GM23338 (cell line): ENCODE measurements at regions not wholly inside any gene's neighbourhood (a gene's known extent, or its start where the extent isn't known, plus 50 kb on each side); places are given as distances from the start of the nearest gene placed in this dataset.
A peak's percentile ranks its signal among the peaks of the same experiment; 100 is the strongest.

Experiments
- ATAC-seq: fragments of 200-7000 bp; cut with Tn5 transposase; 3 replicates; pipeline ENCODE4 v1.9.1; 2020
- DNase-seq: peaks from one replicate; pipeline ENCODE4 v3.0.0-alpha.2; 2015; ENCODE audit warnings: low spot score
- H2AFZ ChIP-seq: fragments of 200-600 bp; sonication (generic); 2 replicates; pipeline ENCODE4 v1.8.0; 2016; ENCODE audit warnings: antibody characterized with exemption, mild to moderate bottlenecking, moderate library complexity
- H3F3A ChIP-seq: fragments of 200-600 bp; sonication (generic); replicated peaks from 2 replicates; pipeline ENCODE4 v1.8.0; 2017; ENCODE audit warnings: antibody characterized with exemption, mixed run types, low read depth
- H3K27ac ChIP-seq: fragments of 200-600 bp; sonication (generic); 2 replicates; pipeline ENCODE4 v1.6.1; 2016; ENCODE audit warnings: low read depth
- H3K27me3 ChIP-seq: fragments of 200-600 bp; sonication (generic); 2 replicates; pipeline ENCODE4 v1.8.0; 2016; ENCODE audit warnings: mild to moderate bottlenecking, mixed run types, moderate library complexity; ENCODE audit not compliant: insufficient read depth
- H3K36me3 ChIP-seq: fragments of 200-600 bp; sonication (generic); 2 replicates; pipeline ENCODE4 v1.8.0; 2016; ENCODE audit warnings: mild to moderate bottlenecking; ENCODE audit not compliant: insufficient read depth
- H3K4me1 ChIP-seq: fragments of 200-600 bp; sonication (generic); 2 replicates; pipeline ENCODE4 v1.8.0; 2016; ENCODE audit warnings: mild to moderate bottlenecking, moderate library complexity; ENCODE audit not compliant: insufficient read depth
- H3K4me2 ChIP-seq: fragments of 200-600 bp; sonication (generic); 2 replicates; pipeline ENCODE4 v1.7.1; 2017; ENCODE audit warnings: mixed run types
- H3K4me3 ChIP-seq: fragments of 200-600 bp; sonication (generic); 2 replicates; pipeline ENCODE4 v1.6.1; 2016; ENCODE audit warnings: mixed run types
- H3K79me2 ChIP-seq: fragments of 200-600 bp; sonication (generic); replicated peaks from 2 replicates; pipeline ENCODE4 v1.8.0; 2017; ENCODE audit warnings: mild to moderate bottlenecking; ENCODE audit not compliant: insufficient read depth
- H3K9me2 ChIP-seq: fragments of 200-600 bp; sonication (generic); 2 replicates; pipeline ENCODE4 v1.8.0; 2017; ENCODE audit not compliant: insufficient read depth
- H4K20me1 ChIP-seq: fragments of 200-600 bp; sonication (generic); replicated peaks from 2 replicates; pipeline ENCODE4 v1.8.0; 2017; ENCODE audit warnings: mild to moderate bottlenecking; ENCODE audit not compliant: insufficient read depth
- H3K27ac Mint-ChIP-seq: 2 replicates; pipeline ENCODE4 v1.8.0; 2020; ENCODE audit warnings: inconsistent platforms, mild to moderate bottlenecking, moderate library complexity, mixed read lengths
- H3K27me3 Mint-ChIP-seq: 3 replicates; pipeline ENCODE4 v1.8.0; 2022; ENCODE audit warnings: low read depth, mild to moderate bottlenecking, moderate library complexity, mixed read lengths, inconsistent platforms; ENCODE audit not compliant: insufficient read depth, poor library complexity
- H3K36me3 Mint-ChIP-seq: 3 replicates; pipeline ENCODE4 v1.8.0; 2021; ENCODE audit warnings: low read depth, mild to moderate bottlenecking, inconsistent platforms, moderate library complexity, mixed read lengths
- H3K4me1 Mint-ChIP-seq: 3 replicates; pipeline ENCODE4 v1.8.0; 2020; ENCODE audit warnings: mild to moderate bottlenecking, inconsistent platforms, mixed read lengths
- H3K4me3 Mint-ChIP-seq: 3 replicates; pipeline ENCODE4 v1.8.0; 2021; ENCODE audit warnings: moderate library complexity, mild to moderate bottlenecking, inconsistent platforms, mixed read lengths
- H3K9me3 Mint-ChIP-seq: 3 replicates; pipeline ENCODE4 v1.8.0; 2020; ENCODE audit warnings: moderate library complexity, mild to moderate bottlenecking, inconsistent platforms, mixed read lengths
- EZH2phosphoT487 ChIP-seq: fragments of 200-600 bp; sonication (generic); IDR thresholded peaks from one replicate; pipeline ENCODE4 v1.8.1; 2018; ENCODE audit warnings: antibody characterized with exemption; ENCODE audit not compliant: unreplicated experiment
- JUNB ChIP-seq: IDR thresholded peaks from one replicate; pipeline ENCODE4 v1.6.1; 2016; ENCODE audit warnings: antibody characterized with exemption; ENCODE audit not compliant: unreplicated experiment
- NANOG ChIP-seq: IDR thresholded peaks from 2 replicates; pipeline ENCODE4 v1.6.1; 2016; ENCODE audit warnings: antibody characterized with exemption, borderline replicate concordance
- ZNF114 ChIP-seq: fragments of 250-450 bp; sonication (Bioruptor Pico); IDR thresholded peaks from 2 replicates; pipeline ENCODE4 v1.5.0; 2020; ENCODE audit warnings: mild to moderate bottlenecking, moderate library complexity
- ZNF331 ChIP-seq: fragments of 250-450 bp; sonication (Bioruptor Pico); IDR thresholded peaks from 2 replicates; pipeline ENCODE4 v1.5.0; 2020; ENCODE audit warnings: low read depth, mild to moderate bottlenecking, moderate library complexity
- TF ChIP-seq, protein P1 (sequence below), 2 experiments: fragments of 200-600 bp in 1 of 2; sonication (generic) in 1 of 2; conservative IDR thresholded peaks; 2 replicates each; pipeline versions ENCODE4 v1.5.1 to v1.6.1; 2016 to 2017; ENCODE audit warnings: antibody characterized with exemption in 2 of 2, low read depth in 2 of 2, mild to moderate bottlenecking in 2 of 2, moderate library complexity in 1 of 2
- TF ChIP-seq, protein P2 (sequence below): IDR thresholded peaks from 2 replicates; pipeline ENCODE4 v1.6.1; 2016; ENCODE audit warnings: antibody characterized with exemption
- TF ChIP-seq, protein P3 (sequence below): IDR thresholded peaks from one replicate; pipeline ENCODE4 v1.6.1; 2018; ENCODE audit warnings: antibody characterized with exemption; ENCODE audit not compliant: unreplicated experiment

DNA sequence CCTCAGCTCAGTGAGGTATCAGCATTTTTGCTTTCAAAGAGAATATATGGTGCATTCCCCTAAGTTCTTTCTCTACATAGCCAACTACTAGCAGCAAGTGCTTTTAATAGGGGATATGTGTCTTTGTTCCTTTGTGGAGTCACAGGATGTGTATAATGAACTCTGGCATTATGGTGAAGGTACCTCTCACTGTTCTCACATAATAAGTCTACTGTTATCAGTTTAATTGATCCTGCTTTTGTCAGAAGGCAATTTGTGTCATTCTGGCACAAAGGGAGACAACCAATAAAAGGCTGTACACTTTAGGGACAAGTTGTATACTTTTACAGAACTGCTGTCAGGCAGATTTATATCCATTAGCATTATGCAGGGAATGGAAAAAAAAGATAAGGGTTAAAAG lies 531.4 kb upstream of the RIOK2 start:
- no peaks in the 10 kb centered on the region for H3K9me2 ChIP-seq
- H3K27ac Mint-ChIP-seq: no peak overlapping the region
- H3K4me3 Mint-ChIP-seq: no peak overlapping the region
- no peak for TF ChIP-seq NANOG
- TF ChIP-seq, protein P1, sequence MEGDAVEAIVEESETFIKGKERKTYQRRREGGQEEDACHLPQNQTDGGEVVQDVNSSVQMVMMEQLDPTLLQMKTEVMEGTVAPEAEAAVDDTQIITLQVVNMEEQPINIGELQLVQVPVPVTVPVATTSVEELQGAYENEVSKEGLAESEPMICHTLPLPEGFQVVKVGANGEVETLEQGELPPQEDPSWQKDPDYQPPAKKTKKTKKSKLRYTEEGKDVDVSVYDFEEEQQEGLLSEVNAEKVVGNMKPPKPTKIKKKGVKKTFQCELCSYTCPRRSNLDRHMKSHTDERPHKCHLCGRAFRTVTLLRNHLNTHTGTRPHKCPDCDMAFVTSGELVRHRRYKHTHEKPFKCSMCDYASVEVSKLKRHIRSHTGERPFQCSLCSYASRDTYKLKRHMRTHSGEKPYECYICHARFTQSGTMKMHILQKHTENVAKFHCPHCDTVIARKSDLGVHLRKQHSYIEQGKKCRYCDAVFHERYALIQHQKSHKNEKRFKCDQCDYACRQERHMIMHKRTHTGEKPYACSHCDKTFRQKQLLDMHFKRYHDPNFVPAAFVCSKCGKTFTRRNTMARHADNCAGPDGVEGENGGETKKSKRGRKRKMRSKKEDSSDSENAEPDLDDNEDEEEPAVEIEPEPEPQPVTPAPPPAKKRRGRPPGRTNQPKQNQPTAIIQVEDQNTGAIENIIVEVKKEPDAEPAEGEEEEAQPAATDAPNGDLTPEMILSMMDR (conservative IDR thresholded peaks at IDR 0.05; ENCODE audit: low read depth in 2 of 2): no peak
- ATAC-seq (no peak), DNase-seq (no peak)
- no peak overlapping the region for H3K4me3 ChIP-seq
- H3K36me3 Mint-ChIP-seq: no peaks in the 10 kb centered on the region
- H3F3A ChIP-seq: no peaks in the 10 kb centered on the region
- H3K27me3 ChIP-seq: no peaks in the 10 kb centered on the region
- no peak overlapping the region for H2AFZ ChIP-seq
- H3K4me1 Mint-ChIP-seq: no peaks in the 10 kb centered on the region
- no peaks in the 10 kb centered on the region for H3K36me3 ChIP-seq
- no peak overlapping the region for H3K4me2 ChIP-seq
- no peak overlapping the region for H3K27ac ChIP-seq
- H4K20me1 ChIP-seq: no peaks in the 10 kb centered on the region
- no peaks in the 10 kb centered on the region for H3K79me2 ChIP-seq
- H3K27me3 Mint-ChIP-seq: no peaks in the 10 kb centered on the region
- H3K9me3 Mint-ChIP-seq: no peaks in the 10 kb centered on the region
- no peaks in the 10 kb centered on the region for H3K4me1 ChIP-seq

DNA sequence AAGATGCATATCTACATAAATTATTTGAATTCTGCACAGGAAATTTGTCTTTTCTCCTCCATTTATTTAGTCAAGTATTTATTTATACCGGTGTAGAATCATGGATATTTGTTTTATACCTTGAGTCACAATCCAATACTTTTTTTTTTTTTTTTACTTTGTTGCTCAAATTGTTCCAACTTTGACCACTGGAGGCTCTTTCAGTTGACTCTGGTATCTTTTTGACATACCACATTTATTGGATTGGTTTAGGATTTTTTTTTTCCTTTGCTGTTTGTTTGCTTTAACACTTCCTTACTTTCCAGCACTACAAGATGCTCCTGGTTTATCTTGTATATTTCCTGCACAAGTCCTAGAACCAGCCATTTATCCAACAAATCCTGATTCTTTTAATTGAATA lies 543.1 kb upstream of the RIOK2 start:
- H2AFZ ChIP-seq: no peak overlapping the region
- no peak overlapping the region for H3K4me3 Mint-ChIP-seq
- no peak overlapping the region for H3K4me2 ChIP-seq
- peaks cover 20% of the 10 kb centered on the region for H3K9me3 Mint-ChIP-seq
- H3K27me3 Mint-ChIP-seq: no peaks in the 10 kb centered on the region
- DNase-seq (peak; percentile 2), ATAC-seq (no peak)
- H3K27me3 ChIP-seq: no peaks in the 10 kb centered on the region
- no peaks in the 10 kb centered on the region for H3K4me1 Mint-ChIP-seq
- H4K20me1 ChIP-seq: no peaks in the 10 kb centered on the region
- no peaks in the 10 kb centered on the region for H3K4me1 ChIP-seq
- H3F3A ChIP-seq: no peaks in the 10 kb centered on the region
- no peak overlapping the region for H3K27ac ChIP-seq
- no peak overlapping the region for H3K27ac Mint-ChIP-seq
- TF ChIP-seq EZH2phosphoT487 (no peak), ZNF114 (no peak), JUNB (no peak), ZNF331 (CRISPR knock-in tag) (no peak)
- TF ChIP-seq, protein P2, sequence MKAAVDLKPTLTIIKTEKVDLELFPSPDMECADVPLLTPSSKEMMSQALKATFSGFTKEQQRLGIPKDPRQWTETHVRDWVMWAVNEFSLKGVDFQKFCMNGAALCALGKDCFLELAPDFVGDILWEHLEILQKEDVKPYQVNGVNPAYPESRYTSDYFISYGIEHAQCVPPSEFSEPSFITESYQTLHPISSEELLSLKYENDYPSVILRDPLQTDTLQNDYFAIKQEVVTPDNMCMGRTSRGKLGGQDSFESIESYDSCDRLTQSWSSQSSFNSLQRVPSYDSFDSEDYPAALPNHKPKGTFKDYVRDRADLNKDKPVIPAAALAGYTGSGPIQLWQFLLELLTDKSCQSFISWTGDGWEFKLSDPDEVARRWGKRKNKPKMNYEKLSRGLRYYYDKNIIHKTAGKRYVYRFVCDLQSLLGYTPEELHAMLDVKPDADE: no peak
- TF ChIP-seq, protein P1 (conservative IDR thresholded peaks at IDR 0.05; ENCODE audit: low read depth in 2 of 2): 0 out of 4 replicates have a peak, but pooled peaks of 1 of the 2 experiments have one; percentile 9
- TF ChIP-seq, protein P3, sequence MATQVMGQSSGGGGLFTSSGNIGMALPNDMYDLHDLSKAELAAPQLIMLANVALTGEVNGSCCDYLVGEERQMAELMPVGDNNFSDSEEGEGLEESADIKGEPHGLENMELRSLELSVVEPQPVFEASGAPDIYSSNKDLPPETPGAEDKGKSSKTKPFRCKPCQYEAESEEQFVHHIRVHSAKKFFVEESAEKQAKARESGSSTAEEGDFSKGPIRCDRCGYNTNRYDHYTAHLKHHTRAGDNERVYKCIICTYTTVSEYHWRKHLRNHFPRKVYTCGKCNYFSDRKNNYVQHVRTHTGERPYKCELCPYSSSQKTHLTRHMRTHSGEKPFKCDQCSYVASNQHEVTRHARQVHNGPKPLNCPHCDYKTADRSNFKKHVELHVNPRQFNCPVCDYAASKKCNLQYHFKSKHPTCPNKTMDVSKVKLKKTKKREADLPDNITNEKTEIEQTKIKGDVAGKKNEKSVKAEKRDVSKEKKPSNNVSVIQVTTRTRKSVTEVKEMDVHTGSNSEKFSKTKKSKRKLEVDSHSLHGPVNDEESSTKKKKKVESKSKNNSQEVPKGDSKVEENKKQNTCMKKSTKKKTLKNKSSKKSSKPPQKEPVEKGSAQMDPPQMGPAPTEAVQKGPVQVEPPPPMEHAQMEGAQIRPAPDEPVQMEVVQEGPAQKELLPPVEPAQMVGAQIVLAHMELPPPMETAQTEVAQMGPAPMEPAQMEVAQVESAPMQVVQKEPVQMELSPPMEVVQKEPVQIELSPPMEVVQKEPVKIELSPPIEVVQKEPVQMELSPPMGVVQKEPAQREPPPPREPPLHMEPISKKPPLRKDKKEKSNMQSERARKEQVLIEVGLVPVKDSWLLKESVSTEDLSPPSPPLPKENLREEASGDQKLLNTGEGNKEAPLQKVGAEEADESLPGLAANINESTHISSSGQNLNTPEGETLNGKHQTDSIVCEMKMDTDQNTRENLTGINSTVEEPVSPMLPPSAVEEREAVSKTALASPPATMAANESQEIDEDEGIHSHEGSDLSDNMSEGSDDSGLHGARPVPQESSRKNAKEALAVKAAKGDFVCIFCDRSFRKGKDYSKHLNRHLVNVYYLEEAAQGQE: no peak
- H3K4me3 ChIP-seq: no peak overlapping the region
- H3K36me3 Mint-ChIP-seq: peaks cover 3% of the 10 kb centered on the region; the same call in 1 of the 3 replicates
- H3K36me3 ChIP-seq: no peaks in the 10 kb centered on the region
- H3K79me2 ChIP-seq: no peaks in the 10 kb centered on the region
- H3K9me2 ChIP-seq: no peaks in the 10 kb centered on the region
